Activated CD4-positive, alpha-beta T cell treated with anti-CD3 and anti-CD28 coated beads for 4 hours (primary cell): ENCODE measurements at regions not wholly inside any gene's neighbourhood (a gene's known extent, or its start where the extent isn't known, plus 50 kb on each side); places are given as distances from the start of the nearest gene placed in this dataset.

Source experiments
- DNase-seq, 2 donors: peaks; one replicate each; pipeline ENCODE4 v3.0.0-alpha.2; 2020

DNA sequence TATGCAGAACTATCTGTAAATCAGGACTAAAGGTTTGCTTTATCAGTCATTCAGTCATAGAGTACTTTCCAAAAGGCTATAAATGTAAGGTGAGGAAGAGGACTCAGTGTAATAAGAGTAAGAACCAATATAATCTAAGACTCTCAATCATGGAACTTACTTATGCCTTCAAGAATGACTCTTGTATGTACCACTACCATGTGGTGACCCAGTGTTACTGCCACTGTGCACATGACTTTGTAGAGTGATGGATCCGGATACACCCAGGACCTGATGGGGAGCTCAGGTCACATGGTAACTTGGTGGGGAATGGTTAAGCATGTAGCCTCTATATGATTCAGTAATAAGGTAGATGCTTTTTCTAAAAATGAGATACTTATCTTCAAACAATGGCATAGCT lies 2099.8 kb downstream of the MRPL39 start:
- DNase-seq: no peak

DNA sequence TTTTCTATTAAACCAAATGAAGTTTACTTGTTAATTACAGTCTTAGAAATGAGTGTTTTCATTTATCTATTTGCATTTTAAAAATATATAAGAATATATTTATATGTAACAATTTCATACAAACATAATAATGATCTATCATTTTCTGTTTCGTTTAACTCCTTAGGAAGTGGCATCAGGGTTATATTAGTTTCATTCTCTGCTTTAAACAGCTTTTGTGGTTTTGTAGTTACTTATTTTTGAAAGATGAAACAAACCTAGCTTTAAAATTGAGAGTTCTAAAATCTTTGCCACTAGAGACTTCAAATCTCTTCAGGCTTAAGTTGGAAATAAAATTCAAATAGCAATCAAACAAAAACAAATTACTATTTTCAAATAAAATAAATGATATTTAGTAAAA lies 2110.6 kb downstream of the MRPL39 start:
- DNase-seq: no peak

- no peak for DNase-seq
Measured at GRCh38 chr21:23488245-23488644, 2119.0 kb downstream of the MRPL39 start.

GRCh38 chr21:23480591-23481270 lies 2126.6 kb downstream of the MRPL39 start:
- DNase-seq: no peak

DNA sequence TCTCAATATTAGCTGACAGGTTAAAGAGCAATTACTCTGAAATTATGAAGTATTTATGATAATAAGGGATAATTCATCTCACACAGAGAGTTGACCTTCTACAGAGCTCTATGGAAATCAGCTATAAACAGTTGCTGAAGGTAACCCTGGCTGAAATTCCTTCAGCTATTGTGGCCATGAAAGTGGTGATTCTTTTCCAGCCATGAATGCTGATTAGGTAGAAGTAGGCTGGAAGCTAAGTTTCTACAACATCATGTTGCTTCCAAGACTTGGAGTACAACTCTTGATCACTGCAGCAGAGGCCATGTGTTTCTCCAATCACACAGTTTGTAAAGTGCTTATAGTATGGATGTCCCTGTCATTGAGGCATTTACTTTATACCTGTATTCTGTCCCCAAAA lies 2128.9 kb downstream of the MRPL39 start:
- no peak for DNase-seq

- no peak for DNase-seq
Measured at GRCh38 chr21:23475281-23476219, 2131.7 kb downstream of the MRPL39 start.

GRCh38 chr21:23471877-23472276 lies 2135.4 kb downstream of the MRPL39 start:
- DNase-seq: no peak

DNA sequence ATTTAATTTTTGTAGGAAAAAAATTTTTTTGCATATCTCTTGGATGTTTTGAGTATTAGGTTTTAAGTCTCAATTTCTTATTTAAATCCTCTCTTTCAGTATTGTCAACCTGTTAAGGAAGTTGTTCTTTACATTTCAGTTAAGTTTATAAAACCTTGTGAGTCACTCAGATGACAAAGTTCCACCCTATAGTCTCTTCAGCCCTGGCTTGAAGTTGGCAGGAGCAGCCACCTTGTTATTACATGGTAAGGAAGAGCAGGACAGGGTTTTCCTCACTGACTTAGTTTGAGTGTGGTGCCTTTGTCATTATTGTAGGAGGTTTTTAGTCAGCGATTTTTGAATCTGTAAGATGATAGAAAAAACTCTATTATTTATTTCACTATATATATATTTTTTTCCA lies 2143.9 kb downstream of the MRPL39 start:
- DNase-seq: no peak

DNA sequence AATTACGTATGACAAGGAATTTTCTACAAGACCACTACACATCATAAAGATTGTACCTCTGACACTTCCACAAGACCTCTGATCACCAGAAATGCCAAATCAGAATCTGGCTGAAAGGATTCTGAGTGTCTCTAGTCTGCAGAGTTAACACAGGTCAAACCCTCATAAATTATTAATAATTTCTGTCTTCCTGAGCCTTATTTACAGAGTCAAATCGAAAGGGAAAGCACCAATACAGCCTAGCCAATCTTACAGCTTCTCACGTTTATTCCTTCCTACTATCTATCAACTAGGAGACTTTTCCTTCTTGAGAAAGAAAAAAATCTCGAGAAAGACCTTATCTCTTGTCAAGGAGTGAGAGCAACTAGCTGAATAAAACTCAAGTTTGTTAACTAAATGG lies 2151.6 kb downstream of the MRPL39 start:
- no peak for DNase-seq

- no peak for DNase-seq
Measured at GRCh38 chr21:23452384-23453083, 2154.7 kb downstream of the MRPL39 start.

GRCh38 chr21:23445307-23445706 lies 2162.0 kb downstream of the MRPL39 start:
- no peak for DNase-seq

- DNase-seq: no peak
Measured at GRCh38 chr21:23438081-23438480, 2169.2 kb downstream of the MRPL39 start.

- no peak for DNase-seq
Measured at GRCh38 chr21:23402929-23403520, 2204.3 kb downstream of the MRPL39 start.

GRCh38 chr21:23401278-23401677 lies 2206.0 kb downstream of the MRPL39 start:
- no peak for DNase-seq

DNA sequence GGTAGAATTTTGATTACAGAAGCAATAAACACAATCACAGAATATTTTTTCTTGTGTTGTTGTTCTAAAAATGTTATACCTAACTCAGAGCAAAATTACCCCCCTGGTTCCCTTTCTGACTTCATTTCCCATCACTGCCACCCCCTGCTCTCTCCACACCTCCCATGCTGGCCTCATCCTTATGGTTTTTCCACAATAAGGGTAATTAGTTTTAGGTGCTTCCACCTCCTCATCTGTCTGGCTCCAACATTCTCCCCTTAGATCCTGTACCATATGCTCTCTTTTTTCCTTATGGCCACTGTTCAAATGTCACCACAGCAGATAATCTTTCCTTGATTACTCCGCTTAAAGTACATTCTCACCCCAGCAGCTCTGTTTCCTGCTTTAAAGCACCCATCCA lies 2208.6 kb downstream of the MRPL39 start:
- no peak for DNase-seq

- DNase-seq: no peak
Measured at GRCh38 chr21:23394458-23394857, 2212.8 kb downstream of the MRPL39 start.

GRCh38 chr21:23384679-23385078 lies 2222.6 kb downstream of the MRPL39 start:
- no peak for DNase-seq

DNA sequence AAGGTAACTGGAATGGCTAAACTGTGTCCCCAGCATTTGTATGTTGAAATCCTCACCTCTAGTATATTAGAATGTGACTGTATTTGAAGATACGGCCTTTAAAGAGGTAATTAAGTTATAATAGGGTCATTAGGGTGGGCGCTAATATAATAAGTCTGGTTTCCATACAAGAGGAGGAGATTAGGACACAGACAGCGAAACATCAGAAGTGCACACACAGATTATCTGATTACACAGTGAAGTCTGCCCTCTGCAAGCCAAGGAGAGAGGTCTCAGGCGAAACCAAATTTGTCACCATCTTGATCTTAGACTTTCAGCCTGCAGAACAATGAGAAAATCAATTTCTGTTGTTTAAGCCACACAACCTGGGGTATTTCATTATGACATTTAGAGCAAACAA lies 2233.1 kb downstream of the MRPL39 start:
- DNase-seq: no peak

DNA sequence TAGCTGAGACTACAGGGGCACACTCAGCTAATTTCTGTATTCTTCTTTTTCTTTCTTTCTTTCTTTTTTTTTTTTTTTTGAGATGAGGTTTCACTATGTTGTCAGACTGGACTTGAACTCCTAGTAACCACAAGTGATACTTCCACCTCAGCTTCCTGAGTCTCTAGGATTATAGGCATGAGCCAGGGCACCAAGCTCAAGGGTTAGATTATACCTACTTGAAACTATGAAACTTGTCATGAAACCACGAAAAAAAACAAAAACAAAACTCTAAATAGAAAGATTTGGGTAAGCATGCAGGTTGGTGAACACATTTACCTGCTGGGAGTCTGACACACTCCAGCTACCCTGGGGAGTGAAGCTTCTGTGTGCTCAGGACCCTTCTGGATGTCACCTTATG lies 2250.4 kb downstream of the MRPL39 start:
- no peak for DNase-seq

DNA sequence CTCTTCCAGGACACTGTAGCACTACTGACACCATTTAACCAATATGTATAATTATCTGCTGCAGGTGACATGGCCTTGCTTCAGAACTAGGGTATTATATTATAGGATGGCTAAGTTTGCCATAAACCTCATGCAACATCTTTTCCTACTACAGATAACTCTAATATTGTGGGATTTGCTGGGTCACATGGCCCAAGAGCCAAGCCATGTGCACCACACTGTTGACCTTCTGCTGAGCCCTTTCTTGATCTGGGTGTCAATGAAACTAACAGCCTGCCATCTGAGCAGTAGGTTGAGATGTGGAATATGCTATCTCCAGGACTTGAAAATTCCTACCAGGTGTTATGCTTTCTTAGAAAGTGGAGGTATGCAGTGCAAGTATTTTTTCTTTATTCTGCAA lies 2291.1 kb downstream of the MRPL39 start:
- no peak for DNase-seq

DNA sequence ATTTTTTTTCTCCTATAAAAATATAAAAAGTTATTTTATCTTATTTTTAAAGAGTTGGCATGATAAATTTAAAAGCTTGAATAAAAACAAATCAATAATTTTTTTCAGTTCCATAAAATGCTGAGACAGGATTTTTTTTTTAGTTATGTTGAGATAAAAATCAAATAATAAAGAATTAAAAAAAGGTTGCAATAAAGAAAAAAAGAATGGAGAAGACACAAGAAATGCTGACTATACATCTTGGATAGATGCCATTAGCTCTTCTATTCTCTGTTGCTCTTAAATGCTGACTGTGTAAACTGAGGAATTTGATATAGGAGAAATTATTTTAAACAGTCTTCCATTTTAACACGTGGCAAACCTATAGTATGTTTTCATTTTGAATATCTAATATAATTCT lies 2298.5 kb downstream of the MRPL39 start:
- DNase-seq: no peak

DNA sequence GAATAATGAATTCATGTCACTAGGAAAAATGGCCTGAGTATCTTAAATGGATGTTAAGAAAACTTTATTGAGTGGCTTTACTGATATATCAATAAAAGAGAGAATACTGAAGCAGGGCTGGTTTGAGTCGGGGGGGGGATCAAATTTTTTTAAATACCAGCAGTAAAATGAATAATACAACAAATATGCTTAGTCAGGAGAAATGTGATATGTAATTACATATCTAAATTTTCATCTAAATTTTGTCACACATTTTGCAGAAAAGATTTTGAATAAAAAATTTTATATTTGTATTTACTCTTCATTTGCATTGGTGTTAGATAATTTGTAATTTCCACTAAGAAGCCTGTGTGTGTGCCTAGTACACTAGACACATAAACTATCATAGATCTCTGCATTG lies 2300.2 kb downstream of the MRPL39 start:
- no peak for DNase-seq

GRCh38 chr21:23292292-23292691 lies 2294.1 kb downstream of the NCAM2 start:
- DNase-seq: no peak
